Cardiac fibroblast (primary cell): ENCODE measurements at regions not wholly inside any gene's neighbourhood (a gene's known extent, or its start where the extent isn't known, plus 50 kb on each side); places are given as distances from the start of the nearest gene placed in this dataset.
A peak's percentile ranks its signal among the peaks of the same experiment; 100 is the strongest.

Experiments
- DNase-seq, 2 donors: peaks; one replicate each; pipeline versions ENCODE4 v3.0.0 to v3.0.0-alpha.2; 2010; ENCODE audit warnings: low read depth in 2 of 2
- H3K4me3 ChIP-seq, 2 donors: replicated peaks in 1 of 2; 1 replicate in 1 of 2; 2 replicates in 1 of 2; pipeline ENCODE4 v1.5.1; 2011; ENCODE audit warnings: low read depth in 2 of 2, low read length in 2 of 2, mild to moderate bottlenecking in 2 of 2, moderate library complexity in 1 of 2
- TF ChIP-seq, protein P1 (sequence below): IDR thresholded peaks from one replicate; pipeline ENCODE4 v1.5.1; 2011; ENCODE audit warnings: low read depth, mild to moderate bottlenecking, low read length, inconsistent platforms

DNA sequence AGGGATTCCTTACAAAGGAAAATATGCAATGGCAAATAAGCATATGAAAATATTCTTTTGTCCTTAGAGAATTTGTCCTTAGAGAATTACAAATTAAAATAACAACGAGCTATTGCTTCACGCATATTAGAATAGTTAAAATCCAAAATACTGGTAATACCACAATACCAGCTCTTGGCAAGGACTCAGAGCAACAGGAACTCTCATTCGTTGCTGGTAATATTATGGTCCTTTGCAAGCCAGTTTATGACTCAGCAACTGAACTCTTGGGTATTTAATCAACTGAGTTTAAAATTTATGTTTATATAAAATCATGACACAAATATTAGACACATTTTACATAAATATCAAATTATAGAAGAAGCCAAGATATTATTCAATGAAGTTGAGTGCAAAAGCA, 1730.4 kb downstream of the SI start:
- DNase-seq = peak in 1 of 2 donors; percentile 49
- no peak overlapping the region for H3K4me3 ChIP-seq
- TF ChIP-seq, protein P1, sequence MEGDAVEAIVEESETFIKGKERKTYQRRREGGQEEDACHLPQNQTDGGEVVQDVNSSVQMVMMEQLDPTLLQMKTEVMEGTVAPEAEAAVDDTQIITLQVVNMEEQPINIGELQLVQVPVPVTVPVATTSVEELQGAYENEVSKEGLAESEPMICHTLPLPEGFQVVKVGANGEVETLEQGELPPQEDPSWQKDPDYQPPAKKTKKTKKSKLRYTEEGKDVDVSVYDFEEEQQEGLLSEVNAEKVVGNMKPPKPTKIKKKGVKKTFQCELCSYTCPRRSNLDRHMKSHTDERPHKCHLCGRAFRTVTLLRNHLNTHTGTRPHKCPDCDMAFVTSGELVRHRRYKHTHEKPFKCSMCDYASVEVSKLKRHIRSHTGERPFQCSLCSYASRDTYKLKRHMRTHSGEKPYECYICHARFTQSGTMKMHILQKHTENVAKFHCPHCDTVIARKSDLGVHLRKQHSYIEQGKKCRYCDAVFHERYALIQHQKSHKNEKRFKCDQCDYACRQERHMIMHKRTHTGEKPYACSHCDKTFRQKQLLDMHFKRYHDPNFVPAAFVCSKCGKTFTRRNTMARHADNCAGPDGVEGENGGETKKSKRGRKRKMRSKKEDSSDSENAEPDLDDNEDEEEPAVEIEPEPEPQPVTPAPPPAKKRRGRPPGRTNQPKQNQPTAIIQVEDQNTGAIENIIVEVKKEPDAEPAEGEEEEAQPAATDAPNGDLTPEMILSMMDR = no peak

DNA sequence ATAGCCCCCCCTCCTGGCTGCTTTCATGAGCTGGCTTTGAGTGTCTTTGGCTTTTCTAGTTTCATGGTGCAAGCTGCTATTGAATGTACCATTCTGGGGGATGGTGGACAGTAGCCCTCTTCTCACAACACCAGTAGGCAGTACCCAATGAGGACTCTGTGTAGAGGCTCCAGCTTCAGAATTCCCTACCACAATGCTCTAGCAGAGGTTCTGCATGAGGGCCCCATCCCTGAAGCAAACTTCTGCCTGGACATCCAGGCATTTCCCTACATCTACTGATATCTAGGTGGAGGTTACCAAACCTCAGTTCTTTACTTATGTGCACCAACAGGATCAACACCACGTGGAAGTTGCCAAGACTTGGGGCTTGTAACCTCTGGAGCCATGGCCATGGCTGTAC, 1742.9 kb downstream of the SI start:
- DNase-seq = no peak
- H3K4me3 ChIP-seq = no peak overlapping the region
- TF ChIP-seq, protein P1 = no peak

DNA sequence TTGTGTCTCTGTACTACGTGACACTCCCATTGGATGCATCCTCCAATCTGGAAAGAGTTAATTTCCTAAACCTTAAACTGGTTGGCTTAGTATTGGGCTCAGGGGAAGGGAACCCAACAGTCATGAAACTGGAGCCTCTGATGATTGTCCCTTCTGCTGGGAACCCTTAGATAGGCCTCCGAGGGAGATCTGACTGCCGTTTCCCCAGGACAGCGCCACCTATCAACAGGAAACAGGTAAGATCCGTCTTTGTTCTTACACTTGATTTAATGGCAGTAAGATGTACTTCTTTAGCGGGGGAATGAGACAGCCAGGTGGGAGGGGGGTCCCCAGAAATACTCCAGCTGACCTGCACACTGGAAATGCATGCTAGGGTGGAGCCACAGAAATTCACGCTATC, 1749.6 kb downstream of the SI start:
- no peak overlapping the region for H3K4me3 ChIP-seq
- DNase-seq = no peak
- TF ChIP-seq, protein P1 = no peak

DNA sequence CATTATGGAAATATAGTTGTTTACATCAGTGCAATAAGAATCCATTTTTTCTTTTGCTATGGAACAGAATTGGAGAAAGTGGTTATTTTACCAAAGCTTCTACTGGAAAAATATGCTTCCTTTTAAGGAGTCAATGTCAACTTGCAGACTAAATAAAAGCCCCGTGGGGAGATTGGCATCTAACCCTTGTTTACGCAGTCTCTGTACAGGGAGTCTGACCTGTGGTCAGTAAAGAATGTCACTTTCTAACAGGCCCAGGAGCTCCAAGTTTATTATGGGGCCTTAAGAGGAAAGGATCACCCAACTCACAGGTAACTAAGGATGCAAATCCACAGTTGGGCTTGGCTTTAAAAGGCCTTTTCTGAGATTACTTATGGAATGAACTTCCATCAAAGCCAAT, 1751.2 kb downstream of the SI start:
- TF ChIP-seq, protein P1 = no peak
- no peak for DNase-seq
- no peak overlapping the region for H3K4me3 ChIP-seq

DNA sequence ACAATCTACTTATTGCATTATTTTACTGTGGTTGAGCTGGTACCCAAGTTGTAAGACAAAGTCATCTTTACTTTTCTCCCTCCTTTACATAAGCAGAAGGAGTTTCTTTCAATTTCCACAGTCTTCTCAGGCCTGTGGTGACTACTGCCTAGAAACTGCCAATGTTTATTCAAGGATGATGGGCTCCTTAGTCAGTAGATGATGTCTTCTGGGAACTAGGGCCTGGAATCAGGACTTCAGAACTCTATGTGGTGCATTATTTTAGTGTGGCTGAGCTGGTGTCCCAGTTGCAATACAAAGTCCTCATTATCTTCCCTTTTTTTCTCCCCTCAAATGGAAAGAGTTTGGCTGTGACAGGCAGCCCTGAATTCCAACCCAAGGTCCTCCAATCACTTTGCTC, 1762.5 kb downstream of the SI start:
- DNase-seq = peak in 1 of 2 donors; percentile 33
- TF ChIP-seq, protein P1 = no peak
- H3K4me3 ChIP-seq = no peak overlapping the region

DNA sequence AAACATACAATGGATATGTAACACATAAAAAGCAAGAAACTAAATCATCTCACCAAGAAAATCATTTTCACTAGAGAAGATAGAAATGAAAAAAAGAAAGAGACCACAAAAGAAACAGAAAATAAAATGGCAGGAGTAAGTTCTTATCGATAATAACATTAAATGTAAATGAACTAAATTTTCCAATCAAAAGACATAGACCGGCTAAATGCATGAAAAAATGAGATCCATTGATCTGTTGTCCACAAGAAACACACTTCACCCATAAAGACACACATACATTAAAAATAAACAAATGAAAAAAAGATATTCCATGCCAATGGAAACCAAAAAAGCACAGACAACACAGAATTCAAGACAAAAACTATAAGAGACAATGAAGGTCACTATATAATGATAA, 1771.9 kb downstream of the SI start:
- TF ChIP-seq, protein P1 = no peak
- DNase-seq = no peak
- H3K4me3 ChIP-seq = no peak overlapping the region

DNA sequence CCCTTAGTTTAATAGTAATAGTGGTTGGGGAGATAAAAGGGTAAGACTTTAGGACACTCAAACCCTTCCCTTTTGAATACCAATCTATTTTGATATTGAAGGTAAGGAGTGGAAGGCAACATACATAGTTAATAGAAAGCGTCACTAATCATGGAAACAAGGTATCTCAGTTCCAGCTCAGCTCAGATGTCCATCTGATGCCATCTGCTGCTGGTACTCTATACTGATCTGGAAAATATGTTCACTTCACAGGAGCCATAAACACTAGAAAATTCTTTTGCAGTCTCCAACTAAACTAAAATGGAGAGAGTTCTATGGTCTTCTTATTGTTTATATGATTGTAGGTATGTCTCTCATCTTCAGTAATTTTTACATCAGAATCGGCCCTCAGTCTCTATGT, 1777.1 kb downstream of the OTOL1 start:
- TF ChIP-seq, protein P1 = no peak
- DNase-seq = no peak
- no peak overlapping the region for H3K4me3 ChIP-seq
